B cell (primary cell): ENCODE measurements at regions not wholly inside any gene's neighbourhood (a gene's known extent, or its start where the extent isn't known, plus 50 kb on each side); places are given as distances from the start of the nearest gene placed in this dataset.

Experiments used
- ATAC-seq: fragments of 200-7000 bp; cut with Tn5 transposase; one replicate; pipeline ENCODE4 v1.10.0; 2021; ENCODE audit warnings: low read depth, mild to moderate bottlenecking, moderate number of reproducible peaks, moderate library complexity
- CTCF ChIA-PET: fragments of 350-600 bp; sonication (Branson Sonifier 250); formaldehyde crosslinking; loops from one replicate; lab custom pipeline; 2021; ENCODE audit warnings: antibody characterized with exemption, inconsistent platforms; lab: Charles Lee
- POLR2A ChIA-PET: fragments of 350-600 bp; sonication (Branson Sonifier 250); formaldehyde crosslinking; loops from one replicate; lab custom pipeline; 2021; ENCODE audit warnings: antibody characterized with exemption; lab: Charles Lee
- DNase-seq: peaks from one replicate; pipeline ENCODE4 v3.0.0; 2013
- H2AFZ ChIP-seq: 2 replicates; pipeline ENCODE4 v1.6.1; 2012; ENCODE audit warnings: mild to moderate bottlenecking, low read depth, low read length; ENCODE audit not compliant: insufficient read depth, poor library complexity, severe bottlenecking
- H3K27ac ChIP-seq, 2 donors: 1 replicate in 1 of 2; 2 replicates in 1 of 2; pipeline ENCODE4 v1.5.1; 2012 to 2013; ENCODE audit warnings: low read length in 2 of 2, mild to moderate bottlenecking in 2 of 2, moderate library complexity in 1 of 2
- H3K27me3 ChIP-seq, 4 experiments: fragments of 200-600 bp in 1 of 4; sonication (generic) in 1 of 4; replicated peaks in 1 of 4; 1 replicate in 2 of 4; 2 replicates in 2 of 4; pipeline versions ENCODE4 v1.6.1 to v1.7.0; 2013 to 2016; ENCODE audit warnings: low read length in 3 of 4, mild to moderate bottlenecking in 2 of 4, mixed read lengths in 1 of 4, moderate library complexity in 1 of 4; ENCODE audit not compliant: insufficient read depth in 4 of 4, control insufficient read depth in 3 of 4; ENCODE audit errors: control extremely low read depth in 1 of 4
- H3K36me3 ChIP-seq, 2 experiments: replicated peaks in 1 of 2; 1 replicate in 1 of 2; 2 replicates in 1 of 2; pipeline versions ENCODE4 v1.6.1 to v1.7.1; 2013; ENCODE audit warnings: low read length in 1 of 2; ENCODE audit not compliant: insufficient read depth in 2 of 2, control insufficient read depth in 1 of 2; ENCODE audit errors: control extremely low read depth in 1 of 2, extremely low read depth in 1 of 2
- H3K4me1 ChIP-seq, 2 donors: fragments of 200-600 bp in 1 of 2; sonication (generic) in 1 of 2; 1 replicate in 1 of 2; 2 replicates in 1 of 2; pipeline versions ENCODE4 v1.5.1 to v1.6.1; 2013 to 2017; ENCODE audit warnings: low read length in 2 of 2; ENCODE audit not compliant: control insufficient read depth in 2 of 2, insufficient read depth in 2 of 2
- H3K4me2 ChIP-seq: replicated peaks from 2 replicates; pipeline ENCODE3; 2012; ENCODE audit warnings: mild to moderate bottlenecking, low read depth, low read length; ENCODE audit not compliant: poor library complexity, severe bottlenecking
- H3K4me3 ChIP-seq, 5 experiments: fragments of 200-600 bp in 1 of 5; sonication (generic) in 1 of 5; 1 replicate in 3 of 5; 2 replicates in 2 of 5; pipeline versions ENCODE4 v1.5.1 to v1.7.0; 2011 to 2016; ENCODE audit warnings: low read length in 4 of 5, mild to moderate bottlenecking in 4 of 5, low read depth in 2 of 5, control low read depth in 1 of 5, moderate library complexity in 1 of 5; ENCODE audit not compliant: insufficient read depth in 1 of 5; ENCODE audit errors: control extremely low read depth in 1 of 5, extremely low read depth in 1 of 5
- H3K79me2 ChIP-seq: fragments of 200-600 bp; sonication (generic); one replicate; pipeline ENCODE4 v1.6.0; 2016; ENCODE audit warnings: low read length; ENCODE audit not compliant: control insufficient read depth, insufficient read depth
- H3K9ac ChIP-seq: fragments of 200-600 bp; sonication (generic); 2 replicates; pipeline ENCODE4 v1.6.1; 2017; ENCODE audit warnings: mild to moderate bottlenecking, low read length, moderate library complexity
- H3K9me3 ChIP-seq, 3 donors: one replicate each; pipeline versions ENCODE4 v1.6.1 to v1.7.1; 2013; ENCODE audit warnings: low read length in 2 of 3; ENCODE audit not compliant: control insufficient read depth in 2 of 3, insufficient read depth in 1 of 3; ENCODE audit errors: control extremely low read depth in 1 of 3
- H4K20me1 ChIP-seq: 2 replicates; pipeline ENCODE4 v1.6.0; 2012; ENCODE audit warnings: mild to moderate bottlenecking, low read length; ENCODE audit not compliant: insufficient read depth, control insufficient read depth, poor library complexity, severe bottlenecking
- H3K27ac Mint-ChIP-seq: one replicate; pipeline ENCODE4 v1.8.0; 2021; ENCODE audit warnings: mixed read lengths
- H3K27me3 Mint-ChIP-seq: one replicate; pipeline ENCODE4 v1.8.0; 2021; ENCODE audit warnings: mixed read lengths
- H3K4me1 Mint-ChIP-seq: one replicate; pipeline ENCODE4 v1.8.0; 2021; ENCODE audit warnings: mixed read lengths
- H3K4me3 Mint-ChIP-seq: one replicate; pipeline ENCODE4 v1.8.0; 2021; ENCODE audit warnings: mixed read lengths
- H3K9me3 Mint-ChIP-seq: one replicate; pipeline ENCODE4 v1.8.0; 2022; ENCODE audit warnings: mixed read lengths; ENCODE audit not compliant: insufficient read depth
- CTCF ChIP-seq: fragments of 200-600 bp; IDR thresholded peaks from one replicate; pipeline ENCODE4 v1.8.0; 2022; ENCODE audit warnings: antibody characterized with exemption, mild to moderate bottlenecking
- EZH2 ChIP-seq: IDR thresholded peaks from 2 replicates; pipeline ENCODE4 v1.6.1; 2012; ENCODE audit warnings: borderline replicate concordance, low read depth, mild to moderate bottlenecking, moderate library complexity, low read length; ENCODE audit not compliant: insufficient read depth, poor library complexity, severe bottlenecking
- WGBS: methylation state at CpG from one replicate; pipeline ENCODE4 v1.1.5; 2013; ENCODE audit warnings: missing lambda C conversion rate; ENCODE audit not compliant: insufficient coverage; 5-methylcytosine and 5-hydroxymethylcytosine counted together
- intact Hi-C: fragments of 100-400 bp; cut with micrococcal nuclease; formaldehyde crosslinking; loops from one replicate; pipeline ENCODE4 v1.10.0; 2022

GRCh38 chr2:219726916-219727315 lies 99.5 kb downstream of the SLC4A3 start:
- Histone ChIP-seq H3K36me3 (no peaks in the 10 kb centered on the region), H3K9ac (no peak overlapping the region), H4K20me1 (no peaks in the 10 kb centered on the region), H3K4me3 (no peak overlapping the region), H3K27me3 (peaks cover 0 to 2% (median 0%) of the 10 kb centered on the region in 4 experiments), H3K9me3 (no peaks in the 10 kb centered on the region), H2AFZ (no peak overlapping the region), H3K4me2 (no peak overlapping the region), H3K79me2 (no peaks in the 10 kb centered on the region), H3K27ac (no peak overlapping the region), H3K4me1 (no peaks in the 10 kb centered on the region)
- 83% methylated on average over 2 of the region's 2 CpGs for WGBS
- TF ChIP-seq CTCF, result no peak
- TF ChIP-seq EZH2, result no peak
- peaks cover 13% of the 10 kb centered on the region for H3K27me3 Mint-ChIP-seq
- POLR2A ChIA-PET, result no interaction called here
- no peak overlapping the region for H3K27ac Mint-ChIP-seq
- no peak overlapping the region for H3K4me3 Mint-ChIP-seq
- intact Hi-C loops, result no loop called here
- H3K4me1 Mint-ChIP-seq, result no peaks in the 10 kb centered on the region
- no peak for DNase-seq
- CTCF ChIA-PET, result interaction anchor here (0.6 kb wide), 1 partner anchor 104 kb away, joined by 3 read pairs; no protein-coding TSS in a partner anchor
- H3K9me3 Mint-ChIP-seq, result no peaks in the 10 kb centered on the region
- no peak for ATAC-seq

- Histone ChIP-seq H4K20me1 (no peaks in the 10 kb centered on the region), H3K79me2 (no peaks in the 10 kb centered on the region), H3K4me3 (no peak overlapping the region), H3K4me2 (no peak overlapping the region), H3K9ac (no peak overlapping the region), H3K36me3 (no peaks in the 10 kb centered on the region), H3K27me3 (peaks cover 0 to 2% (median 0%) of the 10 kb centered on the region in 4 experiments), H2AFZ (no peak overlapping the region), H3K4me1 (no peaks in the 10 kb centered on the region), H3K27ac (no peak overlapping the region), H3K9me3 (no peaks in the 10 kb centered on the region)
- ChIA-PET POLR2A (no interaction called here), CTCF (no interaction called here)
- Mint-ChIP-seq H3K27ac (no peak overlapping the region), H3K4me3 (no peak overlapping the region), H3K4me1 (no peaks in the 10 kb centered on the region), H3K9me3 (no peaks in the 10 kb centered on the region), H3K27me3 (peaks cover 13% of the 10 kb centered on the region)
- TF ChIP-seq EZH2 (no peak), CTCF (no peak)
- ATAC-seq (no peak), DNase-seq (no peak)
- intact Hi-C loops, result no loop called here
- 100% methylated on average over 3 of the region's 8 CpGs for WGBS
Observed at GRCh38 chr2:219727771-219728429, 100.5 kb downstream of the SLC4A3 start.
